ENCODE measurements at regions not wholly inside any gene's neighbourhood (a gene's known extent, or its start where the extent isn't known, plus 50 kb on each side); places are given as distances from the start of the nearest gene placed in this dataset.

DNA sequence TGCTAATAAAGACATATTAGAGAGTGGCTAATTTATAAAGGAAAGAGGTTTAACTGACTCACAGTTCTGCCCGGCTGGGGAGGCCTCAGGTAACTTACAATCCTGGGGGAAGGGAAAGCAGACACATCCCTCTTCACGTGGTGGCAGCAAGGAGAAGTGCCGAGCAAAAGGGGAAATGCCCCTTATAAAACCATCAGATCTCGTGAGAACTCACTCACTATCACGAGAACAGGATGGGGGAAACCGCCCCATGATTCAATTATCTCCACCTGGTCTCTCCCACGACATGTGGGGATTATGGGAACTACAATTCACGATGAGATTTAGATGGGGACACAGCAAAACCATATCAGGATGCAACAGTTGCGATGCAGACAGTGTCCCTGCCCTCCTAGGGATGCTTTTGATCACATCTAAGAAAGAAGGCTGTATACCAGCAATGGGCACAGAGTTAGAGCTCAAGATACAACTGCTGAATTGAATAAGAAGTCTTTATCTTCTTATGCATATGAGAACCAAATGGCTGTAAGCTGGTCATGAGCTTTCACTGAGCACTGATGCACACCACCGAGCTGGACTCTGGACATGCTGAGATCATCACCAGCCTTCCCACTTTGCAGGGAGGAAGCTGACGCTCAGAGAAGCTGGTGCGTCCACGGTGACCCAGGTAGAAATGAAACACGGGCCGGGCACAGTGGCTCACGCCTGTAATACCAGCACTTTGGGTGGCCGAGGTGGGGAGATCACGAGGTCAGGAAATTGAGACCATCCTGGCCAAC is 255.2 kb downstream of the MN1 start:
- DNase-seq, result no peak

DNA sequence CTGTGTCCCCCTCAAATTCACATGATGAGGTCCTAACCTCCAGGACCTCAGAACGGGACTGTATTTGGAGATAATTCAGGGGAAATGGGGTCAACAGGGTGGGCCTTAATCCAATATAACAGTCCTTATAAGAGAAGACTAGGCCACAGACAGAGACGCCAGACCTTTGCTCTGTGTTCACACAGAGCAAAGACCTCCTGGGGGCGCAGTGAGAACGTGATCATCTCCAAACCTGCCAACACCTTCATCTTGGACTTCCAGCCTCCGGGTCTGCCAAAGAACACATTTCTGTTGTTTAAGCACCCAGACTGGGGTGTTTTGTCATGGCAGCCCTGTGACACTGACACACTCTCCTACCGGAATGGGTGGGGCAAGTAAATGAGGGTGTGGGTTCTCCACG is 250.2 kb downstream of the MN1 start:
- Histone ChIP-seq H3K9me3 (peaks cover 0 to 3% (median 0%) of the 10 kb centered on the region in 4 donors), H3K27me3 (no peaks in the 10 kb centered on the region), H3K27ac (no peak overlapping the region), H3K4me1 (no peaks in the 10 kb centered on the region), H3K4me3 (no peak overlapping the region), H3K36me3 (no peaks in the 10 kb centered on the region)
- DNase-seq, result no peak
- no peak for TF ChIP-seq POLR2A (IDR thresholded peaks at IDR 0.05)
- TF ChIP-seq, protein P1, sequence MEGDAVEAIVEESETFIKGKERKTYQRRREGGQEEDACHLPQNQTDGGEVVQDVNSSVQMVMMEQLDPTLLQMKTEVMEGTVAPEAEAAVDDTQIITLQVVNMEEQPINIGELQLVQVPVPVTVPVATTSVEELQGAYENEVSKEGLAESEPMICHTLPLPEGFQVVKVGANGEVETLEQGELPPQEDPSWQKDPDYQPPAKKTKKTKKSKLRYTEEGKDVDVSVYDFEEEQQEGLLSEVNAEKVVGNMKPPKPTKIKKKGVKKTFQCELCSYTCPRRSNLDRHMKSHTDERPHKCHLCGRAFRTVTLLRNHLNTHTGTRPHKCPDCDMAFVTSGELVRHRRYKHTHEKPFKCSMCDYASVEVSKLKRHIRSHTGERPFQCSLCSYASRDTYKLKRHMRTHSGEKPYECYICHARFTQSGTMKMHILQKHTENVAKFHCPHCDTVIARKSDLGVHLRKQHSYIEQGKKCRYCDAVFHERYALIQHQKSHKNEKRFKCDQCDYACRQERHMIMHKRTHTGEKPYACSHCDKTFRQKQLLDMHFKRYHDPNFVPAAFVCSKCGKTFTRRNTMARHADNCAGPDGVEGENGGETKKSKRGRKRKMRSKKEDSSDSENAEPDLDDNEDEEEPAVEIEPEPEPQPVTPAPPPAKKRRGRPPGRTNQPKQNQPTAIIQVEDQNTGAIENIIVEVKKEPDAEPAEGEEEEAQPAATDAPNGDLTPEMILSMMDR (IDR thresholded peaks at IDR 0.05), result no peak

More for the DNA sequence above, 255.2 kb downstream of the MN1 start:
- H3K27ac ChIP-seq, result no peak overlapping the region
- no peaks in the 10 kb centered on the region for H3K9me3 ChIP-seq
- H3K36me3 ChIP-seq, result no peaks in the 10 kb centered on the region
- TF ChIP-seq, protein P1 (IDR thresholded peaks at IDR 0.05), result no peak
- no peak for TF ChIP-seq POLR2A (IDR thresholded peaks at IDR 0.05)
- H3K4me3 ChIP-seq, result no peak overlapping the region
- no peaks in the 10 kb centered on the region for H3K4me1 ChIP-seq
- H3K27me3 ChIP-seq, result no peaks in the 10 kb centered on the region

DNA sequence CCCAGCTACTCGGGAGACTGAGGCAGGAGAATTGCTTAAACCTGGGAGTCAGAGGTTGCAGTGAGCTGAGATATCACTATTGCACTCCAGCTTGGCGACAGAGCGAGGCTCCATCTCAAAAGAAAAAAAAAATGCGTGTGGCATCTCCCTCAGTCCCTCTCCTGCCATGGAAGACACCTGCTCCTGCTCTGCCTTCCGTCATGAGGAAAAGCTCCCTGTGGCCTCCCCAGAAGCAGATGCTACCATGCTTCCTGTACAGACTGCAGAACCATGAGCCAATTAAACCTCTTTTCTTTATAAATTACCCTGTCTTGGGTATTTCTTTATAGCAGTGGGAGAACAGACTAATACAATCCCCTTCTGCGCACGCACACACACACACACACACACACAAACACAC is 249.4 kb downstream of the MN1 start:
- Histone ChIP-seq H3K27me3 (no peaks in the 10 kb centered on the region), H3K4me3 (no peak overlapping the region), H3K36me3 (no peaks in the 10 kb centered on the region), H3K27ac (no peak overlapping the region), H3K9me3 (peaks cover 0 to 3% (median 0%) of the 10 kb centered on the region in 4 donors), H3K4me1 (no peaks in the 10 kb centered on the region)
- no peak for TF ChIP-seq POLR2A (IDR thresholded peaks at IDR 0.05)
- TF ChIP-seq, protein P1 (IDR thresholded peaks at IDR 0.05), result no peak
- DNase-seq, result no peak

DNA sequence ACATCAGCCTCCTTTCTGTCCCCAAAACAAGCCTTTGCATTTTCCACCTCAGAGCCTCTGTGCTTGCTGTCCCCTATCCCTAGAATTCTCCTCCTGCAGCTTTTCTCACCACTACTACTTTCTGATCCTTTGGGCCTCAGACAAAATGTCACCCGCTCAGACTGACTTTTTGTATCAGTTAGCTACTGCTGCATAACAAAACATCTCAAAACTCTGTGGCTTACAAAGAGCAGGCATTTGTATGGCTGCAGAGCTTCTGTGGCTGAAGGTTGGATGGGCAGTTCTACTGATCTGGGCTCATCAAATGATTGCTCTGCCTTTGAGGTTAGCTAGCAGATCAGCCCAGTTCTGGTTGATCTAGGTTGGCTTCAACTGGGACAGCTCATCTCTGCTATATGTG is 248.7 kb downstream of the MN1 start:
- Histone ChIP-seq H3K9me3 (peaks cover 0 to 3% (median 0%) of the 10 kb centered on the region in 4 donors), H3K27ac (no peak overlapping the region), H3K4me3 (no peak overlapping the region), H3K4me1 (no peaks in the 10 kb centered on the region), H3K36me3 (no peaks in the 10 kb centered on the region), H3K27me3 (no peaks in the 10 kb centered on the region)
- TF ChIP-seq POLR2A (IDR thresholded peaks at IDR 0.05), result no peak
- TF ChIP-seq, protein P1 (IDR thresholded peaks at IDR 0.05), result no peak
- no peak for DNase-seq

DNA sequence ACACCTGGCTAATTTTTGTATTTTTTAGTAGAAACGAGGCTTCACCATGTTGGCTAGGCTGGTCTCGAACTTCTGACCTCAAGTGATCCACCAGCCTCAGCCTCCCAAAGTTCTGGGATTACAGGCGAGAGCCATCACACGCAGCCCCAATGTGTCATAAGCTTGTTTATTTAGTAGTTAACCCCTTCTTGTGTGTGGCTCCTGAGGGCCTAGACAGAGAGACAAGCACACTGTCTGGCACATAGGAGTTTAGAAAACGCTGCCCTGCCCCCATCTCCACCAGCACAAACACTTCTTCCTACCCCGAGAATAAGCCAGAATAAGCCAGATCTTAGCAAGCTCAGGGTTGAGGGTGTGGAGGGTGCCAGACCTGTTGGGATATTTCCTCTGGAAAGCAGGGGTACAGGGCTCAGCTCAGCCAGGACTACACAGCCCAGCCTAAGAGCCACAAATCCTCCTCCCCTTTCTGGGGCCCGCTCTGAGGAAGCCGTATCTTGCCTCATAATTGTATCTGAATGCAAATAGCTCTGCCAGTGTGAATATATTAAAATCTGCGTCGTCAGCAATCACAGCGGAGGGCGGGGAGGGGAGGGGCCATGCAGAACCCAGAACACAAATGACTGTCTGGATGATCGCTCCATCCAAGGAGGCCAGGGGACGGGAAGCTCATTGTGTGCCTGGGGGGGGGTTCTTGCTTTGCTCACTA is 247.3 kb downstream of the MN1 start:
- Histone ChIP-seq H3K27me3 (no peaks in the 10 kb centered on the region), H3K27ac (no peak overlapping the region), H3K4me1 (no peaks in the 10 kb centered on the region), H3K4me3 (no peak overlapping the region), H3K36me3 (no peaks in the 10 kb centered on the region), H3K9me3 (peaks cover 0 to 3% (median 0%) of the 10 kb centered on the region in 4 donors)
- peak in 1 of 3 donors; percentile 47 for DNase-seq
- TF ChIP-seq, protein P1 (IDR thresholded peaks at IDR 0.05), result no peak
- TF ChIP-seq POLR2A (IDR thresholded peaks at IDR 0.05), result no peak

All from Peyer's patch (tissue), 4 donors.